Activated CD4-positive, alpha-beta T cell treated with anti-CD3 and anti-CD28 coated beads for 36 hours (primary cell): ENCODE measurements at regions not wholly inside any gene's neighbourhood (a gene's known extent, or its start where the extent isn't known, plus 50 kb on each side); places are given as distances from the start of the nearest gene placed in this dataset.

Experiments used
- ATAC-seq: fragments of 200-7000 bp; cut with Tn5 transposase; one replicate; pipeline ENCODE4 v1.10.0; 2021; ENCODE audit warnings: mild to moderate bottlenecking, moderate library complexity
- CTCF ChIA-PET: fragments of 350-600 bp; sonication (Branson Sonifier 250); formaldehyde crosslinking; loops from one replicate; lab custom pipeline; 2021; ENCODE audit warnings: antibody characterized with exemption; lab: Charles Lee
- POLR2A ChIA-PET: fragments of 350-600 bp; sonication (Branson Sonifier 250); formaldehyde crosslinking; loops from one replicate; lab custom pipeline; 2021; ENCODE audit warnings: antibody characterized with exemption, inconsistent platforms; lab: Charles Lee
- DNase-seq: peaks from one replicate; pipeline ENCODE4 v3.0.0-alpha.2; 2020
- H3K27ac Mint-ChIP-seq: one replicate; pipeline ENCODE4 v1.8.0; 2021; ENCODE audit warnings: mixed read lengths
- H3K27me3 Mint-ChIP-seq: one replicate; pipeline ENCODE4 v1.8.0; 2021; ENCODE audit warnings: mixed read lengths
- H3K36me3 Mint-ChIP-seq: one replicate; pipeline ENCODE4 v1.8.0; 2021; ENCODE audit warnings: low read depth, mixed read lengths
- H3K4me1 Mint-ChIP-seq: one replicate; pipeline ENCODE4 v1.8.0; 2021; ENCODE audit warnings: mixed read lengths
- H3K4me3 Mint-ChIP-seq: one replicate; pipeline ENCODE4 v1.8.0; 2021; ENCODE audit warnings: mild to moderate bottlenecking, moderate library complexity, mixed read lengths
- H3K9me3 Mint-ChIP-seq: one replicate; pipeline ENCODE4 v1.8.0; 2021; ENCODE audit warnings: low read depth, mixed read lengths
- intact Hi-C, 2 experiments: fragments of 100-400 bp; cut with DNase I in 1 of 2; cut with micrococcal nuclease in 1 of 2; formaldehyde crosslinking; loops; one replicate each; pipeline versions ENCODE4 v1.14.2 to v1.15.1; 2022 to 2024; cut with DNase I, micrococcal nuclease

DNA sequence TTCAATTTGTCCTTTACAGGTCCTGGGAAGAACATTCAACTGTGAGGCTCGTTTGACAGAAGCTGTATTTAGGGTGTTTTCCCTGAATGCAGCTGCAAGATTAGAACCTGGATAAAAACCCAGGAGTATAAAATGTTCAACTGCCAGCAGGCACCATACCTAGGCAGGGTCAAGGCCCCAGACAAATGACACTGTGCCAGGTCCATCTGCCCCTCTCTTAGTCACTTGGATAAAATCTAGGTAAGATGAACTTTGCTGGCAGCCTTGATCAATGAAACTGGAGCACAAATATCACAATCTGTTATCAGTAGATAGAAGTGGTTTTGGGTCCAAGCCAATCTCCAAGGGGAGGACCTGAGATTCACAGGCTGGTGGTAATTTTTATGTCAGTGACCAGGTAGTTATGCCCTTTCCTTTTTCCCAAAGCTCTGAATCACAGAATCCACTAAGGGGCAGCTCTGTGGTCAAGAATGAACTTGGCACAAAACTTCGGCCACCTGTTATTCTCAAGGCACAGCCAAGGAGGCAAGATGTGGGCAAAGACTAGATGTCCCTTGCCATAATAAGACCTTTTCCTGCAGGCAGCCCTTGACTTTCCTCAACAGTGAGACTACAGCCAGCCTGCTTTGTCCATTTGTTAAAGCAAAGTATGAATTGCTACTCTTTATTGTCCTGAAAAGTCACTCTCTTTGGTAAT, 501.0 kb downstream of the PPARGC1A start:
- no peaks in the 10 kb centered on the region for H3K36me3 Mint-ChIP-seq
- DNase-seq (no peak), ATAC-seq (no peak)
- H3K9me3 Mint-ChIP-seq = peaks cover 8% of the 10 kb centered on the region
- no peaks in the 10 kb centered on the region for H3K27me3 Mint-ChIP-seq
- POLR2A ChIA-PET = no interaction called here
- CTCF ChIA-PET = interaction anchor here (0.6 kb wide), 1 partner anchor 254 kb away, joined by 3 read pairs; no protein-coding TSS in a partner anchor
- intact Hi-C loops = no loop called here
- H3K27ac Mint-ChIP-seq = no peak overlapping the region
- no peak overlapping the region for H3K4me3 Mint-ChIP-seq
- H3K4me1 Mint-ChIP-seq = no peaks in the 10 kb centered on the region

DNA sequence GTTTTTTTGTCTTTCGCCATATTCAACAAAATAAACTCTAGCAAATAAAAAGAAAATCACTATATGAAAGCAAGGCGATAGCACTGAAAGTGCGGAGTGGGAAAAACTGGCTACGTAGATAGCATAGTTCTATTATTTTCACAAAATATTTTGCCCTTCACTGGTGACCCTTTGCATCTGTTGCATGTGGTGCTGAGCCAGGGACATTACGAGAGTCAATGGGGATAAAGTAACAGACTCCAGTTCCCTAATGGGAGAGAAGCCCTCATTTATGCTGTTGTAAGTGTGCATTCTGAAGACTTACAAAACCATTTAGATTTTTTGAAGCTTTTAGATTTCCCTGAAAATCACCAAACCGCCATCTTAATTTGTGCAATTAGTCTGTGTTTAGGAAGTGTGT, 501.6 kb downstream of the PPARGC1A start:
- no peak for ATAC-seq
- Mint-ChIP-seq H3K4me3 (no peak overlapping the region), H3K27me3 (no peaks in the 10 kb centered on the region)

DNA sequence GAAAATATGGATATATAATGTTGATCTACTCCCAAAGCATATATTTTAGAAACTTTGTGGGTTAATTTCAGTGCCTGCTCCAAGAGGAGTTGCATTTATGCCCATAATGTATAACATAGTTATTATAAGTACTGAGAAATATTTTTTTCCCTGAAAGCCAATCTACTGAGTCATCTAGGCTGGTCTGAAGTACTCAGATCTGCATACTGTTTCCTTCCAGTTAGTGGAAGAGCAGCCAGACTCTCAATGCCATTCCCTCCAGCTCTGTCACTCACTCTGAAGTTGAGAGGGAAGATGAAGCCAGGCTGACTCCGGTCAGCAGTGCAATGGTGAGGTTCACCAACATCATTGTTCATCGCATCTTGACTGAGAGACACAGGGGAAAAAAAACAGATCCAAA, 505.1 kb downstream of the PPARGC1A start:
- H3K27me3 Mint-ChIP-seq = no peaks in the 10 kb centered on the region

More for the DNA sequence above, 501.6 kb downstream of the PPARGC1A start:
- intact Hi-C loops = no loop called here
- H3K27ac Mint-ChIP-seq = no peak overlapping the region
- no peak for DNase-seq
- CTCF ChIA-PET = no interaction called here
- no peaks in the 10 kb centered on the region for H3K36me3 Mint-ChIP-seq
- POLR2A ChIA-PET = no interaction called here
- H3K4me1 Mint-ChIP-seq = no peaks in the 10 kb centered on the region
- peaks cover 6% of the 10 kb centered on the region for H3K9me3 Mint-ChIP-seq

DNA sequence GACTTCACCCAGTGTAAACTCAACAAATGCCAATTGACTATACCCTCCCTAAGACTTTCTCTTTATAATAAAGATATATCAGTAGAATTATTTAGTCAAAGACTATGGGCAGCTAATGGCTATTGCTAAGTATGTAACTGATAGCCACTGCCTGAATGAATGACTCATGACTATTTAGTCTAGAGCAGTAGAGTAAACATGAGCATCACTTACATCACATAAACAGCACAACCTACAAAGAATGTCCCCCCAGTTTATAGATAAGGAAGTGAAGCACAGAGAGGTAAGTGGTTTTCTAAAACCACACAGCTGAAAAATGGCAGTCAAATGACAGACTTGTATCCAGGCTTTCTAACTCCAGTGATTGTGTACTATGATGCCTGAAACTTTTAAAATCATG, 507.0 kb downstream of the PPARGC1A start:
- Mint-ChIP-seq H3K27ac (no peak overlapping the region), H3K4me3 (no peak overlapping the region), H3K36me3 (no peaks in the 10 kb centered on the region), H3K4me1 (no peaks in the 10 kb centered on the region), H3K27me3 (no peaks in the 10 kb centered on the region), H3K9me3 (peaks cover 3% of the 10 kb centered on the region)
- ChIA-PET POLR2A (no interaction called here), CTCF (no interaction called here)
- intact Hi-C loops = no loop called here
- DNase-seq (no peak), ATAC-seq (no peak)

More for the DNA sequence above, 505.1 kb downstream of the PPARGC1A start:
- H3K27ac Mint-ChIP-seq = no peak overlapping the region
- DNase-seq (no peak), ATAC-seq (no peak)
- no peaks in the 10 kb centered on the region for H3K4me1 Mint-ChIP-seq
- H3K9me3 Mint-ChIP-seq = peaks cover 2% of the 10 kb centered on the region
- ChIA-PET CTCF (no interaction called here), POLR2A (no interaction called here)
- no peak overlapping the region for H3K4me3 Mint-ChIP-seq
- intact Hi-C loops = no loop called here
- no peaks in the 10 kb centered on the region for H3K36me3 Mint-ChIP-seq

DNA sequence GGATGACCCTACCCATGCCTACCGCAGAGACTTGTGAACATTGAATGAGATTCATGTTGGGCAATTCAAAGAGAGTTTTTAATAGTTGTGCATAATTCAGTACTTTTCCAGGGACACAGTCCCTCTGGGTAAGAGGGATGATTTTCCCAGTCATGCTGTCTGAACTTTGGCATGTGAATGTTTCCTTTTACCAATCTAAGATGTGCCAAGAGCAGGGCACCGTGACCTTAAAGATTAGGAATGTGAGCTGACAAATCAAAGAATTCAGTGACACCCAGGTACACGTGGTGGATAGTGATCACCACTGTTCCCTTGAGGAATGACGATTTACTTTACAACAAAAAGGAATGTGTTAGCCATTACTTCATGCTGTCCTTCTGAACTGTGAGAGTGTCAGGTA, 515.6 kb downstream of the PPARGC1A start:
- DNase-seq (no peak), ATAC-seq (no peak)
- no peak overlapping the region for H3K4me3 Mint-ChIP-seq
- peaks cover 2% of the 10 kb centered on the region for H3K4me1 Mint-ChIP-seq
- intact Hi-C loops = no loop called here
- no peak overlapping the region for H3K27ac Mint-ChIP-seq
- no peaks in the 10 kb centered on the region for H3K9me3 Mint-ChIP-seq
- H3K27me3 Mint-ChIP-seq = no peaks in the 10 kb centered on the region
- ChIA-PET CTCF (no interaction called here), POLR2A (no interaction called here)
- no peaks in the 10 kb centered on the region for H3K36me3 Mint-ChIP-seq

DNA sequence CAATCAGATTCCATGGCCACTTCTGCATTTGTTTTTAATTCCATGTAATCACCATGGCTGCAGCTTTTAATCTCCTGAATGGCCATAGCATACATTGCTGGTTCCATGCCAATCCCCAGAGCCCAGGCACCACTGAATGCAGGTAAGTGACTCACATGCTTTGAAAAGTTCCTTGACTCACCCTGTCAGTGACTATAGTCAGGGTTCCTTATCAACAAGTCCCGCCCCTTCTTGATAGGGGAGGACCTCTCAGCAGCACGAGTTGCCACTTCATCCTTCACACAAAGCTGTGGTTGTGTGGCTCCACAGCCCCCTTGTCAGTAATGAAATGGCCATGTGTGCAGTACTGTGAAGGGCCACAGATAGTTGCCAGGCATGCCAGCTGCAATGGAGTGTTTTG, 516.6 kb downstream of the PPARGC1A start:
- intact Hi-C loops = loop anchor here in 1 of 2 experiments (1.0 kb wide), 1 partner anchor 39 kb away; no protein-coding TSS in a partner anchor
- peak; percentile 100 for ATAC-seq
- POLR2A ChIA-PET = no interaction called here
- H3K27me3 Mint-ChIP-seq = no peaks in the 10 kb centered on the region
- DNase-seq = peak; percentile 51
- CTCF ChIA-PET = no interaction called here
- H3K27ac Mint-ChIP-seq = no peak overlapping the region
- H3K4me1 Mint-ChIP-seq = peaks cover 2% of the 10 kb centered on the region
- H3K36me3 Mint-ChIP-seq = no peaks in the 10 kb centered on the region
- no peak overlapping the region for H3K4me3 Mint-ChIP-seq
- no peaks in the 10 kb centered on the region for H3K9me3 Mint-ChIP-seq

DNA sequence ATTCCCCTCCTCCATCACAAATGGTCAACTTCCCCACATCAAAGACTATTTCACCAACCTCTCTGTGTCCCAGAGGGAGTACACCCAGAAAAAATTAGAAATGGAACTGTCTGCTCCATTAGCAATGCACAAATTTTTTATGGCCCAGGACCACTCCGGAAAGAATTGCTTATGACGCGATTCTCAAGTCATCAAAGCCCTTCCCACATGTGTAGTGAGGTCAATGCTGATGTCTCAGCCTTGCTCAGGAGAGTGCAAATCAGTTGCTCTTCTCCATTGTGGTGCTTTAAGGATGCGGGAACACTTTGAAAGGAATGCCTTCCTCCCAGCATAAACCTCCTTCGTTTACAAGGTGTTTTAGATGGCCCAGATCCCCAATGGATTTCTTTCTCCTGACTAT, 518.3 kb downstream of the PPARGC1A start:
- H3K27me3 Mint-ChIP-seq = no peaks in the 10 kb centered on the region
- no peak for DNase-seq
- CTCF ChIA-PET = no interaction called here
- intact Hi-C loops = no loop called here
- H3K36me3 Mint-ChIP-seq = no peaks in the 10 kb centered on the region
- peaks cover 2% of the 10 kb centered on the region for H3K4me1 Mint-ChIP-seq
- H3K27ac Mint-ChIP-seq = no peak overlapping the region
- no peak for ATAC-seq
- H3K9me3 Mint-ChIP-seq = no peaks in the 10 kb centered on the region
- POLR2A ChIA-PET = no interaction called here
- H3K4me3 Mint-ChIP-seq = no peak overlapping the region

DNA sequence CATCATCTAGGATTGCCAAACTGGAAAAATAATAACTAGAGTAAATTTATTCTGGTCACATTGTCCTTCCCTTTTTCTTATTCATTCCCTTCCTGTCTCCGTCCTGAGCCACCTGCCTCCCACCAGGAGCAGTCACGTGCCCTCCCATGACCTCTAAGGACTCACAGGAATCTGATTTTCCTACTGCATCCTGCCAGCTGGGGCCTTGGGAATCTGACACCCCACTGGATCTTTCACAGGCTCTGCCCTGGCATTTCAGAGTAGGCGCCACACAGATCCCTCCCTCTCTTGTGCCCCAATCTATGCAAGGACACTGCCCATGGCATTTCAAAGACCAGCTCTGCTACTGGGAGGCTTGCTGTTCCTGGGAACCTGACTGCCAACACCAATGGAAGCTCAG, 520.5 kb downstream of the PPARGC1A start:
- H3K4me1 Mint-ChIP-seq = peaks cover 2% of the 10 kb centered on the region
- H3K36me3 Mint-ChIP-seq = no peaks in the 10 kb centered on the region
- H3K4me3 Mint-ChIP-seq = no peak overlapping the region
- intact Hi-C loops = no loop called here
- POLR2A ChIA-PET = no interaction called here
- no peak overlapping the region for H3K27ac Mint-ChIP-seq
- H3K9me3 Mint-ChIP-seq = no peaks in the 10 kb centered on the region
- H3K27me3 Mint-ChIP-seq = no peaks in the 10 kb centered on the region
- DNase-seq (no peak), ATAC-seq (no peak)
- CTCF ChIA-PET = interaction anchor here (0.5 to 1.2 kb wide), 2 partner anchors 9 to 10 kb away, joined by 3 to 4 read pairs; no protein-coding TSS in a partner anchor

DNA sequence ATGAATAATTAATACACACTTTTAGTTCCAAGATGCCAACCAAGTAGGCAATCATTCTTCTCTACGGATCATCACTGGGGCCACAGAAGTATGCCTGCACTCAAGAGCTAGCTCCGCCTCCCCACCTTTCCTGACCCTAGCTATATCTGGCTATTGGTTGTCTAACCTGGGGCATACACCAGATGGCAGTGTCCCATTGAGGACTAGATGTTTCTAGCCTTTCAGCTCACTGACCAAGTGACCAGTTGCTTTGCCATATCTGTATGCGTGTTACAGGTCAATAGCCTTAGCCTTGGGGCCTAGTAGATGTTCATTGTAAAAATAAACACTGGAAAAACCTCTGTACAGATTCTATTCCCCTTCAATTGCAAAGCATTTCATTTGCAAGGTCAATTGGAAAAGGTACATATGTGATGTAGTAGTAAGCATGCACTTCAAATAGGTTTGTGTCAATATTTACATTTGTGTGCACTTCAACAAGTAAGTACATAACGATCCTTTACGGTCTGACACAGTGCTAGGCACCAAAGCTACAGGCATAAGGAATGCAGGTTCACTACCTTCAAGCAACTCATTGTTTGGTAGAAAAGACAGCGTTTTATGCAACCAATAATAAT, 521.7 kb downstream of the PPARGC1A start:
- no peak overlapping the region for H3K27ac Mint-ChIP-seq
- no peaks in the 10 kb centered on the region for H3K36me3 Mint-ChIP-seq
- POLR2A ChIA-PET = no interaction called here
- CTCF ChIA-PET = no interaction called here
- ATAC-seq (no peak), DNase-seq (peak; percentile 8)
- H3K9me3 Mint-ChIP-seq = no peaks in the 10 kb centered on the region
- intact Hi-C loops = no loop called here
- H3K27me3 Mint-ChIP-seq = no peaks in the 10 kb centered on the region
- no peaks in the 10 kb centered on the region for H3K4me1 Mint-ChIP-seq
- no peak overlapping the region for H3K4me3 Mint-ChIP-seq

DNA sequence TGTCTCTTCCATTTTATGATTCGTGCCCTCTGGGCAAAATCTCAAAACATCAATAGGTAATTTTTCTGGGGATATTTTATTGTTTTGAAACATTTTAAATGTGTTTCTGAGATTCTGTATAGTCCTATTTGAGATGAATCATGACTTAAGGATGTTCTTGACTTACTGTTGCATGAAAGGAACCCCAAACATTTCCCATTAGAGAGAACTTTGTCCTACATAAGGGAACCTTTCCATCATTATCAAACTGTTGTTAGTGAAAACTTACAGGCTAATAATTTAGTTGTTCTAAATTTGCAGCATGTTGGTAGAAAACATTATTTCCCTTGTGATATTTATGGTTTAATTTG, 523.3 kb downstream of the PPARGC1A start:
- Mint-ChIP-seq H3K4me1 (no peaks in the 10 kb centered on the region), H3K9me3 (no peaks in the 10 kb centered on the region), H3K27me3 (no peaks in the 10 kb centered on the region), H3K27ac (no peak overlapping the region), H3K36me3 (no peaks in the 10 kb centered on the region), H3K4me3 (no peak overlapping the region)
- intact Hi-C loops = no loop called here
- ATAC-seq = no peak
- ChIA-PET CTCF (no interaction called here), POLR2A (no interaction called here)
- DNase-seq = no peak

DNA sequence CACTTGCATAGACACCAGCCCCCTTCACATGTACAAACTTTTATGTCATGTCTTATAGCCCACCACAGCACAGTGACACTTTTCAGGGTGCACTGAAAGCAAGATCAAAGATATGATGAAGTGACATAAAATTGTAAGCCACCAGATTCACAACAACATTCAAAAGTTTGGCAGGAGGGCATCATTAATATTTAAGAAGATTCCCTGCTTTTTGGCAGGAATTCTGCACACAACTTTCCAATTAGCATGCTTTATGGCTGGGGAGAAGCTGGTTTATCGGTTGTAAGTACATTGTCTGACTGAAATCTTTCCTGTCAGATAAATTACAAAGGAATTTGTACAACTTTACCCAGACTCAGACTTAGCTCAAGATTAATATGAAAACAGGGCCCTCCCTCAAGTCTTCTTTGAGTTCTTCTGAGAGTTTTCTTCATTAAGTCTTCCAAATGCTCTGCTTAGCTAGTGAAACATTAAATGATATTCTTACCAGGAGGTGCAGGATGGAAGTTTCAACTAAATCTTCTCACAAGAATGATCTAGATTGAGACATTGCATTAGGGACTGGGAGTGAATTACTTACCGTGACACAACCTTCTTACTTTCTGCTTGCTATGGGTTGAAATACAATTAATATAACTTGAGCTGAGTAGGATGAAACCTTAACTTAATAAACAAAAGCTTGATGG, 523.8 kb downstream of the PPARGC1A start:
- ATAC-seq (no peak), DNase-seq (no peak)
- Mint-ChIP-seq H3K27ac (no peak overlapping the region), H3K27me3 (no peaks in the 10 kb centered on the region), H3K9me3 (no peaks in the 10 kb centered on the region), H3K4me3 (no peak overlapping the region), H3K4me1 (no peaks in the 10 kb centered on the region), H3K36me3 (no peaks in the 10 kb centered on the region)
- CTCF ChIA-PET = no interaction called here
- POLR2A ChIA-PET = no interaction called here
- intact Hi-C loops = no loop called here

DNA sequence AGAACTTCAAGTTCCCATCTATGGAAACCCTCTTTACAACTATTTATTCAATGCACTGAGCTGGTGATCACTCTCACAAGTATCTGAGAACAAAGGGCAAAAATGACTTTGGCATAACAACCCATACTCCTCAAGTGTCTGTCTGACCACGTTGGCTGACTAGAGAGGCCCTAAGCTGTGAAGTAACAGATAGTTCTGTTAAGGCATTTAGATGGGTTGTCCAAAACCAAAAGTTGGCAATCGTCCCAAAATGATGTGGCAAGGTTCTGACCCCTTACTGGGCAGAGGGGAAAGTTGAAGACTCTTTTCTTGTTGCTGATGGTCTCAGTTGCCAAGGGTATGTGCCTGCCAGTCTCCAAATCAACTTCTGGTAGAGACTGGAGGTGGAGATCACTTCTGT, 524.8 kb downstream of the PPARGC1A start:
- H3K36me3 Mint-ChIP-seq = no peaks in the 10 kb centered on the region
- ChIA-PET POLR2A (no interaction called here), CTCF (interaction anchor here (1.2 kb wide), 1 partner anchor 13 kb away, joined by 3 read pairs; no protein-coding TSS in a partner anchor)
- DNase-seq (no peak), ATAC-seq (no peak)
- no peaks in the 10 kb centered on the region for H3K27me3 Mint-ChIP-seq
- H3K27ac Mint-ChIP-seq = no peak overlapping the region
- H3K4me1 Mint-ChIP-seq = no peaks in the 10 kb centered on the region
- intact Hi-C loops = no loop called here
- no peaks in the 10 kb centered on the region for H3K9me3 Mint-ChIP-seq
- no peak overlapping the region for H3K4me3 Mint-ChIP-seq
